ENCODE measurements at regions not wholly inside any gene's neighbourhood (a gene's known extent, or its start where the extent isn't known, plus 50 kb on each side); places are given as distances from the start of the nearest gene placed in this dataset.

GRCh38 chr13:97528518-97528917 lies 94.5 kb downstream of the RAP2A start:
- TF ChIP-seq ARNTL (CRISPR knock-in tag; IDR thresholded peaks at IDR 0.05; ENCODE audit: borderline replicate concordance, low read depth): no peak
- TF ChIP-seq PATZ1 (CRISPR knock-in tag; IDR thresholded peaks at IDR 0.05; ENCODE audit: borderline replicate concordance): no peak
- TF ChIP-seq BACH2 (CRISPR knock-in tag; IDR thresholded peaks at IDR 0.05; ENCODE audit: borderline replicate concordance): no peak
- TF ChIP-seq ZC3H10 (CRISPR knock-in tag; IDR thresholded peaks at IDR 0.05): no peak
- TF ChIP-seq GLIS3 (CRISPR knock-in tag; IDR thresholded peaks at IDR 0.05): no peak

Data from SK-N-SH treated with all-trans-retinoic acid at 6 μM for 48 hours (cell line).